GM12878 (cell line): ENCODE measurements at regions not wholly inside any gene's neighbourhood (a gene's known extent, or its start where the extent isn't known, plus 50 kb on each side); places are given as distances from the start of the nearest gene placed in this dataset.

Experiments used
- ATAC-seq: fragments of 200-7000 bp; cut with Tn5 transposase; 3 replicates; pipeline ENCODE4 v1.9.1; 2020; ENCODE audit warnings: mild to moderate bottlenecking, moderate library complexity
- BruUV-seq: library from RNA; stranded (reverse); fragments of 400-500 nt; replicated peaks from 2 replicates; lab custom pipeline; 2021; lab: Mats Ljungman, UMichigan
- CTCF ChIA-PET: fragments of 300-600 bp; sonication (Branson Sonifier 250); formaldehyde crosslinking; extraction: SDS; loops from one replicate; lab custom pipeline; 2021; ENCODE audit warnings: inconsistent platforms; lab: Yijun Ruan, JAX
- POLR2A ChIA-PET: fragments of 350-600 bp; formaldehyde crosslinking; extraction: SDS; loops from one replicate; lab custom pipeline; 2021; ENCODE audit warnings: inconsistent platforms; lab: Charles Lee
- RAD21 ChIA-PET: fragments of 300-600 bp; sonication (Branson Sonifier 250); formaldehyde crosslinking; loops from one replicate; lab custom pipeline; 2023; ENCODE audit warnings: antibody characterized with exemption; ENCODE audit not compliant: unreplicated experiment; lab: Charles Lee
- SMC1A ChIA-PET: fragments of 300-600 bp; sonication (Branson Sonifier 250); formaldehyde crosslinking; loops from one replicate; lab custom pipeline; 2023; ENCODE audit not compliant: unreplicated experiment, uncharacterized antibody; lab: Charles Lee
- DNase-seq: peaks from one replicate; pipeline ENCODE4 v3.0.0-alpha.2; 2011; ENCODE audit warnings: low read depth, low spot score
- FAIRE-seq: peaks from 3 replicates; lab custom pipeline; 2011; peaks lifted over from hg19 to GRCh38; lab: Jason Lieb, UNC
- H2AFZ ChIP-seq: 2 replicates; pipeline ENCODE4 v1.6.0; 2011; ENCODE audit warnings: low read depth, low read length, control low read depth; ENCODE audit not compliant: control insufficient read depth
- H3K27ac ChIP-seq: 2 replicates; pipeline ENCODE4 v1.5.1; 2011; ENCODE audit warnings: control low read depth; ENCODE audit not compliant: control insufficient read depth, insufficient read depth
- H3K27me3 ChIP-seq, 2 experiments: replicated peaks in 1 of 2; 2 replicates each; pipeline versions ENCODE4 v1.6.0 to v1.6.1; 2011; ENCODE audit warnings: low read length in 1 of 2; ENCODE audit not compliant: control insufficient read depth in 2 of 2, insufficient read depth in 2 of 2
- H3K36me3 ChIP-seq, 2 experiments: 2 replicates each; pipeline ENCODE4 v1.5.1; 2011; ENCODE audit warnings: low read length in 1 of 2; ENCODE audit not compliant: control insufficient read depth in 2 of 2, insufficient read depth in 2 of 2
- H3K4me1 ChIP-seq: 2 replicates; pipeline ENCODE4 v1.6.1; 2011; ENCODE audit warnings: mild to moderate bottlenecking, low read length, moderate library complexity, mixed read lengths; ENCODE audit not compliant: control insufficient read depth, insufficient read depth
- H3K4me2 ChIP-seq: 2 replicates; pipeline ENCODE4 v1.6.0; 2011; ENCODE audit warnings: control low read depth; ENCODE audit not compliant: control insufficient read depth, insufficient read depth
- H3K4me3 ChIP-seq: fragments of 200-600 bp; sonication (generic); 2 replicates; pipeline ENCODE4 v1.5.1; 2016
- H3K79me2 ChIP-seq: 2 replicates; pipeline ENCODE4 v1.6.0; 2011; ENCODE audit warnings: low read length; ENCODE audit not compliant: control insufficient read depth, insufficient read depth
- H3K9ac ChIP-seq: 2 replicates; pipeline ENCODE4 v1.8.0; 2011; ENCODE audit warnings: low read length, control low read depth, mixed read lengths; ENCODE audit not compliant: control insufficient read depth, insufficient read depth
- H3K9me3 ChIP-seq: replicated peaks from 3 replicates; pipeline ENCODE4 v1.5.1; 2011; ENCODE audit warnings: mild to moderate bottlenecking, low read length; ENCODE audit not compliant: control insufficient read depth, insufficient read depth
- H4K20me1 ChIP-seq: 2 replicates; pipeline ENCODE4 v1.6.0; 2011; ENCODE audit not compliant: control insufficient read depth, insufficient read depth
- IRF4 ChIP-seq: IDR thresholded peaks from 2 replicates; pipeline ENCODE4 v1.6.1; 2011; ENCODE audit warnings: low read depth, low read length
- MEF2B ChIP-seq: fragments of 450-650 bp; IDR thresholded peaks from 2 replicates; pipeline ENCODE4 v1.6.1; 2018; ENCODE audit warnings: mild to moderate bottlenecking, moderate library complexity; ENCODE audit not compliant: partially characterized antibody, poor library complexity, severe bottlenecking
- MYB ChIP-seq: fragments of 150-350 bp; IDR thresholded peaks from 2 replicates; pipeline ENCODE4 v1.6.1; 2014; ENCODE audit warnings: mild to moderate bottlenecking, low read depth, low read length, borderline replicate concordance
- RFX5 ChIP-seq: IDR thresholded peaks from 2 replicates; pipeline ENCODE4 v1.6.1; 2011; ENCODE audit warnings: low read depth, low read length, improper control_type of control experiment
- SMAD1 ChIP-seq: fragments of 450-650 bp; IDR thresholded peaks from 2 replicates; pipeline ENCODE4 v1.6.1; 2018; ENCODE audit warnings: mild to moderate bottlenecking, low read depth; ENCODE audit not compliant: partially characterized antibody
- SREBF2 ChIP-seq: IDR thresholded peaks from 2 replicates; pipeline ENCODE4 v1.6.1; 2012; ENCODE audit warnings: mild to moderate bottlenecking, low read length
- SUPT20H ChIP-seq: IDR thresholded peaks from 2 replicates; pipeline ENCODE4 v1.6.1; 2011; ENCODE audit warnings: low read depth, mild to moderate bottlenecking, low read length, moderate library complexity, borderline replicate concordance; ENCODE audit not compliant: control insufficient read depth
- TAF1 ChIP-seq: IDR thresholded peaks from 2 replicates; pipeline ENCODE4 v1.6.1; 2011; ENCODE audit warnings: mild to moderate bottlenecking, low read depth, low read length, borderline replicate concordance
- ZNF274 ChIP-seq: IDR thresholded peaks from one replicate; pipeline ENCODE4 v1.8.0; 2011; ENCODE audit not compliant: insufficient read length, insufficient read depth
- WGBS: methylation state at CpG from one replicate; pipeline ENCODE4 v1.1.6; 2016; ENCODE audit warnings: low lambda C conversion rate; ENCODE audit not compliant: insufficient replicate concordance, insufficient coverage; ENCODE audit errors: missing lambda C conversion rate; 5-methylcytosine and 5-hydroxymethylcytosine counted together
- in situ Hi-C: fragments of 300-500 bp; cut with MboI; formaldehyde crosslinking; loops from 9 replicates; pipeline ENCODE4 v1.14.3; 2018; ENCODE audit warnings: mixed read lengths
- intact Hi-C: fragments of 100-400 bp; cut with micrococcal nuclease; formaldehyde crosslinking; loops from one replicate; pipeline ENCODE4 v1.14.2; 2022; ENCODE audit not compliant: unreplicated experiment
- TF ChIP-seq, protein P1 (sequence below): fragments of 150-350 bp; IDR thresholded peaks from 2 replicates; pipeline ENCODE4 v1.6.1; 2016; ENCODE audit warnings: low read depth, low read length
- TF ChIP-seq, protein P2 (sequence below): fragments of 450-650 bp; formaldehyde crosslinking; IDR thresholded peaks from 2 replicates; pipeline ENCODE4 v1.4.0; 2020; ENCODE audit warnings: mild to moderate bottlenecking, moderate library complexity

GRCh38 chr2:160608599-160608998, 115.0 kb upstream of the RBMS1 start:
- FAIRE-seq (no peak), ATAC-seq (no peak), DNase-seq (no peak)
- ChIA-PET SMC1A (no interaction called here), POLR2A (no interaction called here), RAD21 (no interaction called here), CTCF (no interaction called here)
- Histone ChIP-seq H2AFZ (no peak overlapping the region), H3K9me3 (no peaks in the 10 kb centered on the region), H3K4me2 (no peak overlapping the region), H3K27me3 (no peaks in the 10 kb centered on the region; a peak in 1 of 4 replicates), H3K4me1 (no peaks in the 10 kb centered on the region), H4K20me1 (no peaks in the 10 kb centered on the region), H3K9ac (no peak overlapping the region), H3K36me3 (no peaks in the 10 kb centered on the region), H3K79me2 (no peaks in the 10 kb centered on the region), H3K4me3 (no peak overlapping the region), H3K27ac (no peak overlapping the region)
- no TSS peak for BruUV-seq
- in situ Hi-C loops, result no loop called here
- WGBS, result 0% methylated on average over 1 of the region's 1 CpG
- intact Hi-C loops, result no loop called here
- TF ChIP-seq TAF1 (no peak), IRF4 (no peak), RFX5 (no peak), MYB (no peak), SREBF2 (no peak), SUPT20H (no peak), SMAD1 (no peak), MEF2B (no peak), ZNF274 (no peak)
- TF ChIP-seq, protein P1, sequence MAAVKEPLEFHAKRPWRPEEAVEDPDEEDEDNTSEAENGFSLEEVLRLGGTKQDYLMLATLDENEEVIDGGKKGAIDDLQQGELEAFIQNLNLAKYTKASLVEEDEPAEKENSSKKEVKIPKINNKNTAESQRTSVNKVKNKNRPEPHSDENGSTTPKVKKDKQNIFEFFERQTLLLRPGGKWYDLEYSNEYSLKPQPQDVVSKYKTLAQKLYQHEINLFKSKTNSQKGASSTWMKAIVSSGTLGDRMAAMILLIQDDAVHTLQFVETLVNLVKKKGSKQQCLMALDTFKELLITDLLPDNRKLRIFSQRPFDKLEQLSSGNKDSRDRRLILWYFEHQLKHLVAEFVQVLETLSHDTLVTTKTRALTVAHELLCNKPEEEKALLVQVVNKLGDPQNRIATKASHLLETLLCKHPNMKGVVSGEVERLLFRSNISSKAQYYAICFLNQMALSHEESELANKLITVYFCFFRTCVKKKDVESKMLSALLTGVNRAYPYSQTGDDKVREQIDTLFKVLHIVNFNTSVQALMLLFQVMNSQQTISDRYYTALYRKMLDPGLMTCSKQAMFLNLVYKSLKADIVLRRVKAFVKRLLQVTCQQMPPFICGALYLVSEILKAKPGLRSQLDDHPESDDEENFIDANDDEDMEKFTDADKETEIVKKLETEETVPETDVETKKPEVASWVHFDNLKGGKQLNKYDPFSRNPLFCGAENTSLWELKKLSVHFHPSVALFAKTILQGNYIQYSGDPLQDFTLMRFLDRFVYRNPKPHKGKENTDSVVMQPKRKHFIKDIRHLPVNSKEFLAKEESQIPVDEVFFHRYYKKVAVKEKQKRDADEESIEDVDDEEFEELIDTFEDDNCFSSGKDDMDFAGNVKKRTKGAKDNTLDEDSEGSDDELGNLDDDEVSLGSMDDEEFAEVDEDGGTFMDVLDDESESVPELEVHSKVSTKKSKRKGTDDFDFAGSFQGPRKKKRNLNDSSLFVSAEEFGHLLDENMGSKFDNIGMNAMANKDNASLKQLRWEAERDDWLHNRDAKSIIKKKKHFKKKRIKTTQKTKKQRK, result no peak
- TF ChIP-seq, protein P2, sequence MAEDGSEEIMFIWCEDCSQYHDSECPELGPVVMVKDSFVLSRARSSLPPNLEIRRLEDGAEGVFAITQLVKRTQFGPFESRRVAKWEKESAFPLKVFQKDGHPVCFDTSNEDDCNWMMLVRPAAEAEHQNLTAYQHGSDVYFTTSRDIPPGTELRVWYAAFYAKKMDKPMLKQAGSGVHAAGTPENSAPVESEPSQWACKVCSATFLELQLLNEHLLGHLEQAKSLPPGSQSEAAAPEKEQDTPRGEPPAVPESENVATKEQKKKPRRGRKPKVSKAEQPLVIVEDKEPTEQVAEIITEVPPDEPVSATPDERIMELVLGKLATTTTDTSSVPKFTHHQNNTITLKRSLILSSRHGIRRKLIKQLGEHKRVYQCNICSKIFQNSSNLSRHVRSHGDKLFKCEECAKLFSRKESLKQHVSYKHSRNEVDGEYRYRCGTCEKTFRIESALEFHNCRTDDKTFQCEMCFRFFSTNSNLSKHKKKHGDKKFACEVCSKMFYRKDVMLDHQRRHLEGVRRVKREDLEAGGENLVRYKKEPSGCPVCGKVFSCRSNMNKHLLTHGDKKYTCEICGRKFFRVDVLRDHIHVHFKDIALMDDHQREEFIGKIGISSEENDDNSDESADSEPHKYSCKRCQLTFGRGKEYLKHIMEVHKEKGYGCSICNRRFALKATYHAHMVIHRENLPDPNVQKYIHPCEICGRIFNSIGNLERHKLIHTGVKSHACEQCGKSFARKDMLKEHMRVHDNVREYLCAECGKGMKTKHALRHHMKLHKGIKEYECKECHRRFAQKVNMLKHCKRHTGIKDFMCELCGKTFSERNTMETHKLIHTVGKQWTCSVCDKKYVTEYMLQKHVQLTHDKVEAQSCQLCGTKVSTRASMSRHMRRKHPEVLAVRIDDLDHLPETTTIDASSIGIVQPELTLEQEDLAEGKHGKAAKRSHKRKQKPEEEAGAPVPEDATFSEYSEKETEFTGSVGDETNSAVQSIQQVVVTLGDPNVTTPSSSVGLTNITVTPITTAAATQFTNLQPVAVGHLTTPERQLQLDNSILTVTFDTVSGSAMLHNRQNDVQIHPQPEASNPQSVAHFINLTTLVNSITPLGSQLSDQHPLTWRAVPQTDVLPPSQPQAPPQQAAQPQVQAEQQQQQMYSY (CRISPR knock-in tag), result no peak
